Breast epithelium (tissue), 3 donors: ENCODE measurements at regions not wholly inside any gene's neighbourhood (a gene's known extent, or its start where the extent isn't known, plus 50 kb on each side); places are given as distances from the start of the nearest gene placed in this dataset.

ENCODE experiments used
- CTCF ChIP-seq, 3 donors: fragments of 450-650 bp; IDR thresholded peaks; one replicate each; pipeline ENCODE4 v1.5.1; 2016 to 2017; ENCODE audit warnings: antibody characterized with exemption in 3 of 3, mild to moderate bottlenecking in 3 of 3, moderate library complexity in 3 of 3
- POLR2A ChIP-seq: fragments of 450-650 bp; IDR thresholded peaks from one replicate; pipeline ENCODE4 v1.6.1; 2016; ENCODE audit warnings: antibody characterized with exemption, mild to moderate bottlenecking, moderate library complexity
- POLR2AphosphoS5 ChIP-seq, 3 donors: sonication (generic); formaldehyde crosslinking; IDR thresholded peaks; one replicate each; pipeline ENCODE4 v1.6.1; 2017; ENCODE audit warnings: antibody characterized with exemption in 3 of 3

GRCh38 chr10:118912961-118913600, 116.4 kb upstream of the NANOS1 start:
- TF ChIP-seq CTCF (IDR thresholded peaks at IDR 0.05) = no peak
- TF ChIP-seq POLR2A = no peak
- TF ChIP-seq POLR2AphosphoS5 (IDR thresholded peaks at IDR 0.05) = peak in 1 of 3 donors; percentile 24
